HFFc6 (cell line): ENCODE measurements at regions not wholly inside any gene's neighbourhood (a gene's known extent, or its start where the extent isn't known, plus 50 kb on each side); places are given as distances from the start of the nearest gene placed in this dataset.

Source experiments
- DNase-seq: peaks from one replicate; pipeline ENCODE4 v3.0.0-alpha.2; 2018
- H3K27ac Mint-ChIP-seq: 2 replicates; pipeline ENCODE4 v1.8.0; 2020; ENCODE audit warnings: mild to moderate bottlenecking, mixed read lengths
- H3K27me3 Mint-ChIP-seq: 2 replicates; pipeline ENCODE4 v1.8.0; 2021; ENCODE audit warnings: mild to moderate bottlenecking, moderate library complexity, mixed read lengths; ENCODE audit not compliant: insufficient read depth
- H3K36me3 Mint-ChIP-seq: 2 replicates; pipeline ENCODE4 v1.8.0; 2021; ENCODE audit warnings: low read depth, mixed read lengths
- H3K4me1 Mint-ChIP-seq: 2 replicates; pipeline ENCODE4 v1.8.0; 2020; ENCODE audit warnings: low read depth, mixed read lengths
- H3K4me3 Mint-ChIP-seq: 2 replicates; pipeline ENCODE4 v1.8.0; 2020; ENCODE audit warnings: mild to moderate bottlenecking, moderate library complexity, mixed read lengths
- H3K9me3 Mint-ChIP-seq: 2 replicates; pipeline ENCODE4 v1.8.0; 2020; ENCODE audit warnings: mild to moderate bottlenecking, mixed read lengths
- TF ChIP-seq, protein P1 (sequence below): fragments of 200-600 bp; sonication (generic); IDR thresholded peaks from 2 replicates; pipeline ENCODE4 v1.5.0; 2021; ENCODE audit warnings: antibody characterized with exemption, mild to moderate bottlenecking

- Mint-ChIP-seq H3K36me3 (peaks cover 10% of the 10 kb centered on the region; the same call in 1 of the 2 replicates), H3K4me3 (peak overlapping the region; percentile 82), H3K27me3 (no peaks in the 10 kb centered on the region), H3K9me3 (no peaks in the 10 kb centered on the region), H3K4me1 (peaks cover 36% of the 10 kb centered on the region), H3K27ac (peak overlapping the region; percentile 95)
- TF ChIP-seq, protein P1, sequence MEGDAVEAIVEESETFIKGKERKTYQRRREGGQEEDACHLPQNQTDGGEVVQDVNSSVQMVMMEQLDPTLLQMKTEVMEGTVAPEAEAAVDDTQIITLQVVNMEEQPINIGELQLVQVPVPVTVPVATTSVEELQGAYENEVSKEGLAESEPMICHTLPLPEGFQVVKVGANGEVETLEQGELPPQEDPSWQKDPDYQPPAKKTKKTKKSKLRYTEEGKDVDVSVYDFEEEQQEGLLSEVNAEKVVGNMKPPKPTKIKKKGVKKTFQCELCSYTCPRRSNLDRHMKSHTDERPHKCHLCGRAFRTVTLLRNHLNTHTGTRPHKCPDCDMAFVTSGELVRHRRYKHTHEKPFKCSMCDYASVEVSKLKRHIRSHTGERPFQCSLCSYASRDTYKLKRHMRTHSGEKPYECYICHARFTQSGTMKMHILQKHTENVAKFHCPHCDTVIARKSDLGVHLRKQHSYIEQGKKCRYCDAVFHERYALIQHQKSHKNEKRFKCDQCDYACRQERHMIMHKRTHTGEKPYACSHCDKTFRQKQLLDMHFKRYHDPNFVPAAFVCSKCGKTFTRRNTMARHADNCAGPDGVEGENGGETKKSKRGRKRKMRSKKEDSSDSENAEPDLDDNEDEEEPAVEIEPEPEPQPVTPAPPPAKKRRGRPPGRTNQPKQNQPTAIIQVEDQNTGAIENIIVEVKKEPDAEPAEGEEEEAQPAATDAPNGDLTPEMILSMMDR, result no peak
- DNase-seq, result no peak
Measured at GRCh38 chr18:9016633-9017166, 85.8 kb upstream of the NDUFV2 start.

- peak; percentile 80 for DNase-seq
- H3K27me3 Mint-ChIP-seq, result no peaks in the 10 kb centered on the region
- H3K4me3 Mint-ChIP-seq, result peak overlapping the region; percentile 82
- TF ChIP-seq, protein P1, result no peak
- peaks cover 39% of the 10 kb centered on the region for H3K4me1 Mint-ChIP-seq
- H3K9me3 Mint-ChIP-seq, result no peaks in the 10 kb centered on the region
- peak overlapping the region; percentile 95 for H3K27ac Mint-ChIP-seq
- peaks cover 10% of the 10 kb centered on the region; the same call in 1 of the 2 replicates for H3K36me3 Mint-ChIP-seq
Measured at GRCh38 chr18:9017167-9017904, 85.2 kb upstream of the NDUFV2 start.

DNA sequence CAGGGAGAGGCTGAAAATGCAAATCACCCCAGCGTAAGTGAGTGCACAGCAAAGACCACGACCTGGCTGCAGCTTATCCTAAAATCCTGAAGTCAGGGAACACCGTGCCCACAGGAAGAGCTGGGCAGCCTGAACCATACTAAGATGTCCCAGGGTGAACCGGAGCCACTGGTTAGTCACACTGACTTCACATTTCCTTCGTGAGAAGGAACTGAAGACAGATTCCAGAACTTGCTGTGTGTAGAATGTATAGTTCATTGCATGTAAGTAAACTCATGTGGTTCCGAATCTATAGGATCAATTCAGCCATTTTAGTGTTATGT, 84.6 kb upstream of the NDUFV2 start:
- peak overlapping the region; percentile 95 for H3K27ac Mint-ChIP-seq
- TF ChIP-seq, protein P1, result no peak
- H3K4me1 Mint-ChIP-seq, result peaks cover 44% of the 10 kb centered on the region
- no peaks in the 10 kb centered on the region for H3K27me3 Mint-ChIP-seq
- H3K36me3 Mint-ChIP-seq, result peaks cover 9% of the 10 kb centered on the region; the same call in 1 of the 2 replicates
- DNase-seq, result peak; percentile 52
- no peaks in the 10 kb centered on the region for H3K9me3 Mint-ChIP-seq
- peak overlapping the region; percentile 82 for H3K4me3 Mint-ChIP-seq

GRCh38 chr18:9019135-9019534, 83.4 kb upstream of the NDUFV2 start:
- Mint-ChIP-seq H3K4me3 (no peak overlapping the region), H3K27ac (peak overlapping the region; percentile 95; the same call in 1 of the 2 replicates), H3K9me3 (no peaks in the 10 kb centered on the region), H3K27me3 (no peaks in the 10 kb centered on the region), H3K4me1 (peaks cover 45% of the 10 kb centered on the region), H3K36me3 (peaks cover 6% of the 10 kb centered on the region; the same call in 1 of the 2 replicates)
- no peak for DNase-seq
- TF ChIP-seq, protein P1, result no peak

- Mint-ChIP-seq H3K27ac (no peak overlapping the region), H3K4me1 (peaks cover 55% of the 10 kb centered on the region), H3K36me3 (peaks cover 6% of the 10 kb centered on the region; the same call in 1 of the 2 replicates), H3K9me3 (no peaks in the 10 kb centered on the region), H3K27me3 (no peaks in the 10 kb centered on the region), H3K4me3 (no peak overlapping the region)
- no peak for DNase-seq
- TF ChIP-seq, protein P1, result no peak
Measured at GRCh38 chr18:9020221-9020620, 82.3 kb upstream of the NDUFV2 start.
